B cell (primary cell): ENCODE measurements at regions not wholly inside any gene's neighbourhood (a gene's known extent, or its start where the extent isn't known, plus 50 kb on each side); places are given as distances from the start of the nearest gene placed in this dataset.

Source experiments
- CTCF ChIP-seq: fragments of 200-600 bp; IDR thresholded peaks from one replicate; pipeline ENCODE4 v1.8.0; 2022; ENCODE audit warnings: antibody characterized with exemption, mild to moderate bottlenecking
- EZH2 ChIP-seq: IDR thresholded peaks from 2 replicates; pipeline ENCODE4 v1.6.1; 2012; ENCODE audit warnings: borderline replicate concordance, low read depth, mild to moderate bottlenecking, moderate library complexity, low read length; ENCODE audit not compliant: insufficient read depth, poor library complexity, severe bottlenecking

GRCh38 chr9:79977510-79978197, 405.9 kb downstream of the TLE4 start:
- TF ChIP-seq CTCF, result no peak
- TF ChIP-seq EZH2, result no peak
